ENCODE measurements at regions not wholly inside any gene's neighbourhood (a gene's known extent, or its start where the extent isn't known, plus 50 kb on each side); places are given as distances from the start of the nearest gene placed in this dataset.

DNA sequence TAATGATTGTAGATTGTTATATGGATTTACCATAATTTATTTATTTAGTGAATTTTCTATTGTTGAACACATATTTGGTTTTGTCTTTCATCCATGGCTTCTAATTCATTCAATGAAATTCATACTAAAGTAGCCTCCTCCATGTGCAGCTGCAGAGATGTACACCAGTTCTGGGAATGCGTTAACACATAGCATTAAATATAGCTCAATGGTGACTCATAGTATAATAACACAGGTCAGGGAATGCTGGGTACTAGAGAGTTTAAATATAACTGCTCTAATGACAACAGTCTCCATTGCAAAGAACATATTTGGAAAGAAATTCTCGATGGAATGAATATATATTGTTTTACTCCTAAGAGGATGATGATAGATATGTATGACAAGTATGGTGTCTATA is 1190.2 kb upstream of the NRXN1 start:
- no peak overlapping the region for H2AK5ac ChIP-seq (ENCODE audit: low read length)
- no peaks in the 10 kb centered on the region for H3K27me3 ChIP-seq (ENCODE audit: insufficient read depth, low read length)
- DNase-seq = no peak
- no peaks in the 10 kb centered on the region for H3K9me3 ChIP-seq (ENCODE audit: insufficient read depth, low read depth, low read length)
- H2BK120ac ChIP-seq (ENCODE audit: insufficient read depth, low read length, poor library complexity) = no peak overlapping the region
- WGBS (ENCODE audit: extremely low coverage, insufficient coverage, insufficient read length) = no CpG with 5 or more reads among the region's 2 CpGs
- H3K23ac ChIP-seq (ENCODE audit: low read length) = no peak overlapping the region
- H3K4ac ChIP-seq (ENCODE audit: low read depth, low read length) = no peak overlapping the region
- H3K18ac ChIP-seq (ENCODE audit: low read length) = no peak overlapping the region
- H3K79me1 ChIP-seq (ENCODE audit: low read length) = no peaks in the 10 kb centered on the region
- H3K4me2 ChIP-seq (ENCODE audit: low read length) = no peak overlapping the region
- H3K4me1 ChIP-seq (ENCODE audit: control insufficient read depth in 1 of 2, insufficient read depth in 2 of 2, low read length in 2 of 2) = no peaks in the 10 kb centered on the region
- no peak overlapping the region for H3K27ac ChIP-seq (ENCODE audit: low read depth, low read length)
- no peak overlapping the region for H4K91ac ChIP-seq (ENCODE audit: low read depth, low read length)
- H3K14ac ChIP-seq (ENCODE audit: low read length) = no peak overlapping the region
- H2BK5ac ChIP-seq (ENCODE audit: low read depth, low read length, poor library complexity) = no peak overlapping the region
- no peak overlapping the region for H3K9ac ChIP-seq (ENCODE audit: low read length)
- H2AFZ ChIP-seq (ENCODE audit: insufficient read depth, low read length, poor library complexity) = no peak overlapping the region
- H3K4me3 ChIP-seq (ENCODE audit: low read depth, low read length) = no peak overlapping the region
- H4K8ac ChIP-seq (ENCODE audit: low read depth, low read length) = no peak overlapping the region
- no peaks in the 10 kb centered on the region for H3K36me3 ChIP-seq (ENCODE audit: control insufficient read depth in 1 of 2, insufficient read depth in 2 of 2, low read length in 2 of 2)
- no peak overlapping the region for H4K12ac ChIP-seq (ENCODE audit: low read depth, low read length)
- H3K79me2 ChIP-seq (ENCODE audit: control insufficient read depth, insufficient read depth, low read length, poor library complexity) = no peaks in the 10 kb centered on the region
- no peak overlapping the region for H2BK12ac ChIP-seq (ENCODE audit: low read length)

DNA sequence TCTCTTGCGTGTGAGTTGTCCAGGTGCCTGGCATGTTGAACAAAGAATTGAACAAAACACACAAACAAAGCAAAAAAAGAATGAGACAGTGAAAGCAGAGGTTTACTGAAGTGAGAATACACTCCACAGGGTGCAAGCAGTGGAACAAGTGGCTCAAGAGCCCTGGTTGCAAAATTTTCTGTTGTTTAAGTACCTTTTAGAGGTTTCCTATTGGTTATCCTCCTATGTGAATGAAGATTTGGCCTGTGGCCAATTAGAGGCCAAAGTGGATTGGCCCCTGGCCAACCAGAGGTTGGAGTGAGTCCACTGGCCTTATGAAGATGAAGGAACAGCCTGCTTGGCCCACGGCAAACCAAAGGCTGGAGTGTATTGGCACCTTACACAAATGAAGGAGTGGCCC is 1188.5 kb upstream of the NRXN1 start:
- Histone ChIP-seq H3K4me2 (ENCODE audit: low read length) (no peak overlapping the region), H2BK12ac (ENCODE audit: low read length) (no peak overlapping the region), H3K36me3 (ENCODE audit: control insufficient read depth in 1 of 2, insufficient read depth in 2 of 2, low read length in 2 of 2) (no peaks in the 10 kb centered on the region), H3K79me1 (ENCODE audit: low read length) (no peaks in the 10 kb centered on the region), H2BK5ac (ENCODE audit: low read depth, low read length, poor library complexity) (no peak overlapping the region), H3K4me3 (ENCODE audit: low read depth, low read length) (no peak overlapping the region), H3K9me3 (ENCODE audit: insufficient read depth, low read depth, low read length) (no peaks in the 10 kb centered on the region), H3K27ac (ENCODE audit: low read depth, low read length) (no peak overlapping the region), H3K18ac (ENCODE audit: low read length) (no peak overlapping the region), H3K79me2 (ENCODE audit: control insufficient read depth, insufficient read depth, low read length, poor library complexity) (no peaks in the 10 kb centered on the region), H3K4me1 (ENCODE audit: control insufficient read depth in 1 of 2, insufficient read depth in 2 of 2, low read length in 2 of 2) (no peaks in the 10 kb centered on the region), H2AK5ac (ENCODE audit: low read length) (no peak overlapping the region), H4K12ac (ENCODE audit: low read depth, low read length) (no peak overlapping the region), H3K23ac (ENCODE audit: low read length) (no peak overlapping the region), H3K27me3 (ENCODE audit: insufficient read depth, low read length) (no peaks in the 10 kb centered on the region), H4K8ac (ENCODE audit: low read depth, low read length) (no peak overlapping the region), H3K4ac (ENCODE audit: low read depth, low read length) (no peak overlapping the region), H3K9ac (ENCODE audit: low read length) (no peak overlapping the region), H4K91ac (ENCODE audit: low read depth, low read length) (no peak overlapping the region), H3K14ac (ENCODE audit: low read length) (no peak overlapping the region), H2BK120ac (ENCODE audit: insufficient read depth, low read length, poor library complexity) (no peak overlapping the region), H2AFZ (ENCODE audit: insufficient read depth, low read length, poor library complexity) (no peak overlapping the region)
- no peak for DNase-seq
- WGBS (ENCODE audit: extremely low coverage, insufficient coverage, insufficient read length) = no CpG with 5 or more reads among the region's 2 CpGs

DNA sequence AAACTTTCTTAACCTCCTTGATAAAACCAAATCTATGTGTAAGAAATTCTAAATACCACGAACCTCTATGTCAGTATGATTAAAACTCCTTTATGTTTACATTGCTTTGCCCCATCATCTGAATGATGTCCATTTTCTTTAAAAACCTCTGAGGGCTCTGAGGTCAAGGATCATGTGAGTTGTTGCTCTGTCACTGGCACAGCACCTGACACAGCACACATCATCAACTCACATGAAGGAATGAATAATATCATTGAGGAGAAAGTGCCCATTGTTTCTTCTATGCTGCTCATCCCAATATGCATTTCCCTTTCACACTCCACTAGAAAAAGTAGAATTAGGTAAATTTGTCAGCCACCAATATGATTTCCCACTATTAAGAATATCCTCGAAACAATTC is 1178.7 kb upstream of the NRXN1 start:
- H3K79me2 ChIP-seq (ENCODE audit: control insufficient read depth, insufficient read depth, low read length, poor library complexity) = no peaks in the 10 kb centered on the region
- H3K23ac ChIP-seq (ENCODE audit: low read length) = no peak overlapping the region
- H3K4ac ChIP-seq (ENCODE audit: low read depth, low read length) = no peak overlapping the region
- no peak overlapping the region for H4K8ac ChIP-seq (ENCODE audit: low read depth, low read length)
- no peak overlapping the region for H4K12ac ChIP-seq (ENCODE audit: low read depth, low read length)
- H3K9me3 ChIP-seq (ENCODE audit: insufficient read depth, low read depth, low read length) = no peaks in the 10 kb centered on the region
- no peak overlapping the region for H3K14ac ChIP-seq (ENCODE audit: low read length)
- no peak overlapping the region for H2AK5ac ChIP-seq (ENCODE audit: low read length)
- H3K27me3 ChIP-seq (ENCODE audit: insufficient read depth, low read length) = no peaks in the 10 kb centered on the region
- H3K4me3 ChIP-seq (ENCODE audit: low read depth, low read length) = no peak overlapping the region
- no peaks in the 10 kb centered on the region for H3K36me3 ChIP-seq (ENCODE audit: control insufficient read depth in 1 of 2, insufficient read depth in 2 of 2, low read length in 2 of 2)
- H2BK120ac ChIP-seq (ENCODE audit: insufficient read depth, low read length, poor library complexity) = no peak overlapping the region
- no CpG with 5 or more reads among the region's 2 CpGs for WGBS (ENCODE audit: extremely low coverage, insufficient coverage, insufficient read length)
- H2BK5ac ChIP-seq (ENCODE audit: low read depth, low read length, poor library complexity) = no peak overlapping the region
- H3K4me2 ChIP-seq (ENCODE audit: low read length) = no peak overlapping the region
- no peaks in the 10 kb centered on the region for H3K79me1 ChIP-seq (ENCODE audit: low read length)
- H3K27ac ChIP-seq (ENCODE audit: low read depth, low read length) = no peak overlapping the region
- no peak overlapping the region for H3K9ac ChIP-seq (ENCODE audit: low read length)
- H3K18ac ChIP-seq (ENCODE audit: low read length) = no peak overlapping the region
- H4K91ac ChIP-seq (ENCODE audit: low read depth, low read length) = no peak overlapping the region
- no peaks in the 10 kb centered on the region for H3K4me1 ChIP-seq (ENCODE audit: control insufficient read depth in 1 of 2, insufficient read depth in 2 of 2, low read length in 2 of 2)
- no peak overlapping the region for H2AFZ ChIP-seq (ENCODE audit: insufficient read depth, low read length, poor library complexity)
- H2BK12ac ChIP-seq (ENCODE audit: low read length) = no peak overlapping the region
- DNase-seq = no peak

DNA sequence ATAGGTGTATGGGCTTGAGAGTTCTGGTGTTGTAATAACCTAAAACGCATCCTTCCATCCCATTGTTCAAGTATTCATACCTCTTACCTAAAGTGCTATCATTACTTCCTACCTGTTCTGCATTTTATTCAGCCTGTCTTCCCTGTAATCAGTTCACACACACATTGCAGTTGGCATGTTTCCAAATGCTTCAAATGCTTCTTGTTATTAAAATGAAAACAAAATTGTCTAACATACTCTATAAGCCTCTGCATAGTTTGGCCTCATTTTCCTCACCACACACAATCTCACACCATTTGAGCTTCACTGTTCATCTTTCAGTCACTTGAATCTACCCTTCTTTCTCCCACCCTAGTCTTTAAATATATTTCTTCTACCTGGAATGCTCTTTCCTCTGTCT is 1178.2 kb upstream of the NRXN1 start:
- WGBS (ENCODE audit: extremely low coverage, insufficient coverage, insufficient read length) = no CpG with 5 or more reads among the region's 1 CpG
- Histone ChIP-seq H3K4me2 (ENCODE audit: low read length) (no peak overlapping the region), H3K4me3 (ENCODE audit: low read depth, low read length) (no peak overlapping the region), H2BK5ac (ENCODE audit: low read depth, low read length, poor library complexity) (no peak overlapping the region), H3K27me3 (ENCODE audit: insufficient read depth, low read length) (no peaks in the 10 kb centered on the region), H2BK12ac (ENCODE audit: low read length) (no peak overlapping the region), H3K14ac (ENCODE audit: low read length) (no peak overlapping the region), H3K23ac (ENCODE audit: low read length) (no peak overlapping the region), H4K91ac (ENCODE audit: low read depth, low read length) (no peak overlapping the region), H3K79me2 (ENCODE audit: control insufficient read depth, insufficient read depth, low read length, poor library complexity) (no peaks in the 10 kb centered on the region), H4K12ac (ENCODE audit: low read depth, low read length) (no peak overlapping the region), H3K9ac (ENCODE audit: low read length) (no peak overlapping the region), H3K79me1 (ENCODE audit: low read length) (no peaks in the 10 kb centered on the region), H3K4ac (ENCODE audit: low read depth, low read length) (no peak overlapping the region), H2AK5ac (ENCODE audit: low read length) (no peak overlapping the region), H3K18ac (ENCODE audit: low read length) (no peak overlapping the region), H3K27ac (ENCODE audit: low read depth, low read length) (no peak overlapping the region), H2BK120ac (ENCODE audit: insufficient read depth, low read length, poor library complexity) (no peak overlapping the region), H2AFZ (ENCODE audit: insufficient read depth, low read length, poor library complexity) (no peak overlapping the region), H3K4me1 (ENCODE audit: control insufficient read depth in 1 of 2, insufficient read depth in 2 of 2, low read length in 2 of 2) (no peaks in the 10 kb centered on the region), H4K8ac (ENCODE audit: low read depth, low read length) (no peak overlapping the region), H3K9me3 (ENCODE audit: insufficient read depth, low read depth, low read length) (no peaks in the 10 kb centered on the region), H3K36me3 (ENCODE audit: control insufficient read depth in 1 of 2, insufficient read depth in 2 of 2, low read length in 2 of 2) (no peaks in the 10 kb centered on the region)
- no peak for DNase-seq

All from trophoblast cell (in vitro differentiated cells and primary cell).